SW480 (cell line): ENCODE measurements at regions not wholly inside any gene's neighbourhood (a gene's known extent, or its start where the extent isn't known, plus 50 kb on each side); places are given as distances from the start of the nearest gene placed in this dataset.
"Not testable (repeated sequence)": the region's sequence is repeated elsewhere in the genome, so short reads cannot be mapped to it uniquely, and the experiment has no call there.

Experiments used
- DNase-seq: peaks from one replicate; pipeline ENCODE4 v3.0.0-alpha.2; 2016; ENCODE audit warnings: low spot score

- no peak for DNase-seq
Observed at GRCh38 chr5:21051945-21052344, 1063.9 kb upstream of the CDH18 start.

DNA sequence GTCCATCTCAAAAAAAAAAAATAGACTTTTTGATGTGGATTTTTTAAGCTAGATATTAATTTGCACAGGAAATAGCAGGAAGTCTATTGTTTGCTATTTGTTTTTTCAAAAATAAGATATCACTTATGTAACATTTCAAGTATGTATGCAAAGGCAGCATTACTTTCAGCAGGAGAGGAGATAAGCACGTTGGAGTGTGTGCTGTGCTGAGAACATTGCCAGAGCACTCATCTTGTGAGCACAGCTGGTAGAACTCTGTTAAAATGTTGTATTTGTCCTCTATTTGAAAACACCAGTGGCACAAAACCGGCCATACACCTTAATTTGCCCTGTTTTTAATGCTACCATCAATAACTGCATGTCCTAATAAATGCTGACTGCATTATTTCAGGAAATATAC lies 1061.9 kb upstream of the CDH18 start:
- no peak for DNase-seq

DNA sequence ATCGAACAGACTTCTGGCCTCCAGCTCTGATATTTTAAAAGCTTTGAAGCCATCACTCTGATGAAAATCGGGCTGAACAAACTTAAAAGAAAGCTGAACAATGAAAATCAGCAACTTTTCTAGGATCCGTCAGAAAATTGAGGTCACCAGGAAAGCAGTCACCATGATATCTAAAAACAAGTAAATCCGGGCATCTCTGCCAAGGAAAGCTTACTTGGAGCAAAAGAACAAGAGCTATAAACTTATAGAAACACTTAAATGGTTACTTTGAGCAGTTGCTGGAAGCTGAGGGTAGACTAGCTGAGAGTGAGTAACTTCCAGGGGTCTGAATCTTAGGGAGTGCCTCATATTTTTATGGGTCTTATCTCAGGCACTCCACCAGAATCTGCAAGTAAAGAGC lies 1043.0 kb upstream of the CDH18 start:
- no peak for DNase-seq

DNA sequence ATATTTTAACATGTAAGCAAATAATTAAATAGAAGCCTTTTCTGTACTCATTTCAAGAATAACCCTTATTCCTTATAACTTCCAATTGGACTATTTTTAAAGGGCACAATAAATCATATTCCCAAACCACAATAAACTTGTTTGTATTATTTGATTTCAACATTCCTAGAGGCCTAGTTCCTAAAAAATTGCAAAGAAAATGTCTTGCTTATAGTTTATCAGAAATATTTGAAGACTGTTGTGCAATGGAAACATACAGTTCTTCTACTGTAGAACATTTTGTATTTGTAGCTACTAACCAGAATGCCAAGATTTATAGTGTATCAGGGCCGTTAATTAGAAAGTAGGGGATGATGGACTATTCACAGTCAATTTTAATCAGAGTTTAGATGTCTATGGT lies 1037.0 kb upstream of the CDH18 start:
- no peak for DNase-seq

GRCh38 chr5:21013237-21013636 lies 1025.2 kb upstream of the CDH18 start:
- DNase-seq = no peak

DNA sequence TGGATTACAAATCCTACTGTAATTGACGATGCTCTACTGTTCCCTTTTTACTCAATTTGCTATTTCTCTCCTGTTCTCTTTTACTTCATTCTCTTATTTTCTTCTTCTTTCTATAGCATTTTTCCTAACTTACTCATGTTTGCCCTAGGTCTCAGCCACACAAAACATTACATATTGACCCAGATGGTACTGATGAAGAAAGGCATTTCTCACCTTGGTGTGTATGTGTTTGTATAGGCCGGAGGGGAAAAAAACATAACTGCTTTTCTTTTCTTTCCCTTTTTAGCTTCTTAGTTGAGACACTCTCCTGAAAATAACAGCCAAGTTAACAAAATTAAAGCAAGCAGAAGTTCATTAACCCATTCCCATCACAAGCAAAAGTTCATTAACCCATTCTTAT lies 1019.8 kb upstream of the CDH18 start:
- DNase-seq = no peak

- DNase-seq = not testable (repeated sequence)
Observed at GRCh38 chr5:20988933-20989332, 1000.9 kb upstream of the CDH18 start.

DNA sequence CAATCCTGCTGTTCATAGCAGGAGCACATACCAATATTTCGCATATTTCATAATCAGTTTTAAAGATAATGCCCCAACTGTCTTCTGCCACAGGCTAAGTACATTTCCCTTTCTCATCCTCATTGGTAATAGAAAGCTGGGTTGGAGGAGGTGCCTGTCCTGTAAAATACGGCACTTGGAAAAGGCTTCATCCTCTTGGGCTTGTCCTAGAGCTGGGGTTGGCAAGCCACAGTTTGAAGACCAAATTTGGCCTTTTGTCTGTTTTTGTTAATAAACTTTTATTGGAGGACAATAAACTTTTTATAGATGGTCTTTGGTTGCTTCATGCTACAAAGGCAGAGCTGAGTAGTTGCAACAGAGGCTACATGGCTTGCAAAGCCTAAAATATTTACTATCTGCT lies 997.8 kb upstream of the CDH18 start:
- no peak for DNase-seq

DNA sequence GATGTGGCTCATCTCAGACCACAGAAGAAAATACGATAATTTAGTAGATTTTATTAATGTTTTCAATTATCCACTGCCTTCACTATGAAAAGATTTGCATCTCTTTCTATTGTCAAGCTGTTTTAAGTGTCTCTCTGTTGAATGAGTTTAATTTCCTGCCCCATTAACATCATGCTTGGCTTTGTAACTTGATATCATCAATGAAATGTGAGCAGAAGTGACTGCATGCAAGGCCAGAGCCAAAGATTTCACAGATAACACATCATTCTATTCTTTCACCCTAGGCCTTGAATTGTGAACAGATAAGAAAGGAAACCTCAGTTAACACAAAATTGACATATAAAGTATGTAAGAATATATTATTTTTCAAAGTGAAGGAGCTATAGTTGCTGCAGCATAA lies 986.4 kb upstream of the CDH18 start:
- DNase-seq = no peak

DNA sequence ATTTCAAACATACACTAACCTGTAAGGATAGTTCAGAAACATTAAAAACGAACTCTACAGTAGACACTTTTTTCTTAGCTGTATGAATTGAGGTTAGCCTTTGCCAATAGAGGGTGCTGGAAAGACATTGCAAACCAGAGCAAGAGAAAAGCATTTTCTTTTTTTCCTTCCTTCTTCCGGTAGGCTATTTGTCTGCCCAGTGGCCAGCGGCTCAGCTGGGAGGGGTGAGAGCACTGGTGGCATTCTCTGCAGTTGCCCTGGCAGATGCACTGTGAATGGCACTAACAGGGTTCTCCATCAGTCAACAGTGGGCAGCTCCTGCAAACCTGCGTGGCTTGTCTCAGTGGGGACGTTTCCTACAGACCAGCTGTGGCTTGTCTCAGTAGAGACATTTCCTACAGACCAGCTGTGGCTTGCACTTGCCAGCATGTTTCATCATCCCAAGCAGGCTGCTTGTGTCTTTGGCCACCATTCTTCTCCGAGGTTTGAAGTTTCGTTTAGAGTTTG lies 984.5 kb upstream of the CDH18 start:
- peak; percentile 64 for DNase-seq

GRCh38 chr5:20959347-20959746 lies 971.3 kb upstream of the CDH18 start:
- DNase-seq = no peak

DNA sequence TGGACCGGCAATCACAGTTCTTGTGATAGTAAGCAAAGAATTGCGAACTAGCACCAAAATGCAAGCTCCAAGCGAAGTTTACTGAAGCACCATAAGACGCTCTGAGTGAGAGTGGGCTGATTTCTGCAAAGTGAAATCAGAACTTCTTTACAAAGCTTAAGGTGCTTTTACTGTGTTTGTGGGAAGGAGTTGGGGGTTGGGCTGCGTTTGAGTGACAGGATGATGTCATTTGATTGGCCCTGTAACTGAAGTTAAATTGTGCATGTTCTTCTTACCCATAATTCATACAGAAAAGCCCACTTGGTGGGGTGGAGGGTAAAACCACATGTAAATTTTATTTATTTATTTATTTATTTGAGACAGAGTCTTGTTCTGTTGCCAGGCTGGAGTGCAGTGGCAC lies 970.6 kb upstream of the CDH18 start:
- DNase-seq = no peak

- DNase-seq = no peak
Observed at GRCh38 chr5:20956134-20956533, 968.1 kb upstream of the CDH18 start.

DNA sequence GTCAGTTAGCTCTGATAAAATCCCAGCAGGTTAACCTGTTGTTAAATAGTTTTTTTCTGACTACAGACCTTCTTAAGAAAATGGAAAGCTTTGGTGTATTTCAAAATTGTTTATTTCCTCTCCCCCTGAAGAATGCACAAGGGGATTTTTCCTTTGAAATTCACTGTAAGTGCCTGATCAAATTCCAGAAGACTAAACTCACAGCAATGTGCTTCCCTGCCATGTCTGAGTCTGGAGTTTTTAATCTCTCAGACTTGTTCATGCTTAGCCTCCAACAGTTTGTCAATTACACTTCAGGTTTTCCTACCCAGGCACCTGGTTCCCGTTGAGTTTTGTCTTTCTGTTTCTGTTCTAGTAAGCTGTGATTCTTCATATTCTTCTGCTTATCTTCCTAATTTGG lies 961.6 kb upstream of the CDH18 start:
- no peak for DNase-seq

DNA sequence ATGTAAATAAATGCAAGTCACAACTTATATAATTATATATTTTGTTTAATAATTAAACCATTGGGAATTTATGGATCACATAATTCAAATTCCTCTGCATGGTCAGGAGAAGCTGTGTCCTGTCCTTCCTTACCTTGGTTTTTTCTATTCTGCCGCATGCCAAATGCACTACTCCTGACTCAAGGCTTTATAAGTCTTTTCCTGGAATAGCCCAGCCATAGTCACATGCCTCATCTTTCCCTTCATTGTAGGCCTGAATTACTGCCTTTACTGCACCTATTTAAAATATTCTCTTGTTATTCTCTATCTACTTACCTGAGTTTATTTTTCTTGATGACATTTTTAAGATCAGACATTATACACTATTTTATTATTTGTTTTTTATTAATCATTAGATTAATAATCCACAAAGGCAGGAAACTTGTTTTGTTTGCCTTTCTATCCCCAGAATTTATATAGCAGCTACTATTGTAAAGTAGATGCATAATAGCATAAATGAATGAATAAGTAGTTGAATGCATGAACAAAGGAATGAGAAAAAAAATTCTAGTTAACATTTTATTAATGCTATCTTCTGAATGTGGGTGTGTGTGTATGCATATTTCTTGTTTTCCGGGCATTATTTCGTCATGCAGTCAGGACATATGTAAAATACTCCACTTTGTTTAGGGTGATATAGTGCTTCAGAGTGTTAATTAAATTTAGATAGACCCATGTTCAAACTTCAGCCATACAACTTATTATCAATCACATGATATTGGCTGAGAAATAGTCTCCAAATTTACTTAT lies 955.4 kb upstream of the CDH18 start:
- not testable (repeated sequence) for DNase-seq

DNA sequence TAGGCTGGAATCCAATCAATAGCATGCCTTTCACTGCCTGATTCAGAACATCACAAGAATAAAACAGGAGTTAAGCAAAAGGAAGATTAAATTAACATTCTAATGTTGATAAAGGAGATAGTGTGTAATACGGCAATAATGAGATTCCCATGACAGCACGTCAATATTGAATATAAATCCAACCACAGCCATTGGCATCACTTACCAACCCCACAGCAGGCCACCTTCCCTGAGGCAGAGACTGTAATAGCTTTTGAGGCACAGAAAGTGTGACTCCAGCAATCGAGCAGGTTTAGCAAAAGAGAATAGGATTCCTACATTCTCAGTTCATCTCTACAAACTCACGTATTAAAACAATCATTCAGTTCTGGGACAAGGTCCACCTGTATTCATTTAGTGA lies 954.6 kb upstream of the CDH18 start:
- DNase-seq = not testable (repeated sequence)

GRCh38 chr5:20940786-20941185 lies 952.8 kb upstream of the CDH18 start:
- not testable (repeated sequence) for DNase-seq

DNA sequence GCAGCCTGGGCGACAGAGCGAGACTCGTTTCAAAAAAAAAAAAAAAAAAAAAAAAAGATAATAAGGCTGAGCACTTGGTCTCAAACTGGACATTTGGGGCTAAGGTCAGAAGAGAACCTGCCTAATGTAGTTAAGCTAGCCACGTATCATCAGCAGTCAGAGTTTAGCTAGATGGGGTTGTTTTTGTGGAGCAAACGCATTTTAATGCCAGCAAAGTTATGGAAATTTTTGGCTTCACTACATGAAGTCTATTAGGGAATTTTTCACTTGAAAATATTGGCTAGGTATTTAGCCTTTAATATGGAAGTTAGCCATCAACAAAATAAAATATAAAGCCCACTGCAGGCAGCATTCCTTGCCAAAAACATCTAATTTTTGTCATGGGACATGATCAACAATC lies 902.9 kb upstream of the CDH18 start:
- not testable (repeated sequence) for DNase-seq

DNA sequence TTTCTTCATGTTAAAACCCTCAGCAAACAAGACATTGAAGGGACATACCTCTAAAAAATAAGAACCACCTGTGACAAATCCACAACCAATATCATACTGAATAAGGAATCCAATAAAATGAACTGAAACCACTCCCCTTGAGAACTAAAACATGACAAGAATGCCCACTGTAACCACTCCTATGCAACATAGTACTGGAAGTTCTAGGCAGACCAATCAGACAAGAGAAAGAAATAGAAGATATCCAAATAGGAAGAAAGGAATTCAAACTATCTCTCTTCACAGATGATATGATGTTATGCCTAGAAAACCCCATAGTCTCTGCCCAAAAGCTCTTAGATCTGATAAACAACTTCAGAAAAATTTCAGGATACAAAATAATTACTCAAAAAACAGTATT lies 887.7 kb upstream of the CDH18 start:
- not testable (repeated sequence) for DNase-seq

GRCh38 chr5:20865892-20866291 lies 877.9 kb upstream of the CDH18 start:
- not testable (repeated sequence) for DNase-seq

- DNase-seq = no peak
Observed at GRCh38 chr5:20833081-20833627, 845.2 kb upstream of the CDH18 start.

GRCh38 chr5:20832204-20833080 lies 844.4 kb upstream of the CDH18 start:
- no peak for DNase-seq

GRCh38 chr5:20825951-20826350 lies 838.0 kb upstream of the CDH18 start:
- not testable (repeated sequence) for DNase-seq
